PC-9 (cell line): ENCODE measurements at regions not wholly inside any gene's neighbourhood (a gene's known extent, or its start where the extent isn't known, plus 50 kb on each side); places are given as distances from the start of the nearest gene placed in this dataset.

ENCODE experiments used
- BruUV-seq: library from RNA; stranded (reverse); fragments of 400-500 nt; replicated peaks from 2 replicates; lab custom pipeline; 2021; lab: Mats Ljungman, UMichigan
- CTCF ChIA-PET: fragments of 300-600 bp; sonication (Branson Sonifier 250); formaldehyde crosslinking; loops from one replicate; lab custom pipeline; 2022; ENCODE audit warnings: antibody characterized with exemption; lab: Charles Lee
- POLR2A ChIA-PET: fragments of 300-600 bp; sonication (Branson Sonifier 250); formaldehyde crosslinking; loops from one replicate; lab custom pipeline; 2022; ENCODE audit warnings: antibody characterized with exemption; ENCODE audit not compliant: unreplicated experiment; lab: Charles Lee
- DNase-seq, 2 experiments: peaks; one replicate each; pipeline versions ENCODE4 v3.0.0 to v3.0.0-alpha.2; 2015 to 2022; ENCODE audit warnings: mixed read lengths in 1 of 2
- H2AFZ ChIP-seq: fragments of 200-600 bp; sonication (generic); 2 replicates; pipeline ENCODE4 v1.8.1; 2017; ENCODE audit warnings: antibody characterized with exemption
- H3F3A ChIP-seq: fragments of 200-600 bp; sonication (generic); 2 replicates; pipeline ENCODE4 v1.8.1; 2017; ENCODE audit warnings: antibody characterized with exemption, mild to moderate bottlenecking, low read depth; ENCODE audit not compliant: insufficient read depth
- H3K27ac ChIP-seq: fragments of 200-600 bp; sonication (generic); 2 replicates; pipeline ENCODE4 v1.6.1; 2016; ENCODE audit warnings: mixed run types
- H3K27me3 ChIP-seq: fragments of 200-600 bp; sonication (generic); 2 replicates; pipeline ENCODE4 v1.6.1; 2016; ENCODE audit warnings: low read depth, mixed run types; ENCODE audit not compliant: insufficient read depth
- H3K36me3 ChIP-seq: fragments of 200-600 bp; sonication (generic); 2 replicates; pipeline ENCODE4 v1.6.1; 2016; ENCODE audit warnings: low read depth, mixed run types
- H3K4me1 ChIP-seq: fragments of 200-600 bp; sonication (generic); replicated peaks from 2 replicates; pipeline ENCODE4 v1.6.1; 2016; ENCODE audit warnings: mixed run types; ENCODE audit not compliant: insufficient read depth
- H3K4me2 ChIP-seq: fragments of 200-600 bp; sonication (generic); 2 replicates; pipeline ENCODE4 v1.6.1; 2017; ENCODE audit warnings: mixed run types
- H3K4me3 ChIP-seq: fragments of 200-600 bp; sonication (generic); 2 replicates; pipeline ENCODE4 v1.6.1; 2016; ENCODE audit warnings: mixed run types
- H3K79me2 ChIP-seq: fragments of 200-600 bp; sonication (generic); 2 replicates; pipeline ENCODE4 v1.6.1; 2017; ENCODE audit warnings: low read depth, mixed run types
- H3K9me2 ChIP-seq: fragments of 200-600 bp; sonication (generic); 2 replicates; pipeline ENCODE4 v1.8.1; 2017; ENCODE audit warnings: mild to moderate bottlenecking; ENCODE audit not compliant: insufficient read depth
- H3K9me3 ChIP-seq: fragments of 200-600 bp; sonication (generic); 2 replicates; pipeline ENCODE4 v1.8.1; 2016; ENCODE audit warnings: low read depth; ENCODE audit not compliant: insufficient read depth
- H4K20me1 ChIP-seq: fragments of 200-600 bp; sonication (generic); 2 replicates; pipeline ENCODE4 v1.8.1; 2017; ENCODE audit not compliant: insufficient read depth
- EZH2 ChIP-seq: fragments of 200-600 bp; sonication (generic); IDR thresholded peaks from 2 replicates; pipeline ENCODE4 v1.8.0; 2017; ENCODE audit warnings: antibody characterized with exemption, low read depth
- intact Hi-C: fragments of 100-400 bp; cut with micrococcal nuclease; formaldehyde crosslinking; loops from one replicate; pipeline ENCODE4 v1.10.0; 2022; ENCODE audit not compliant: unreplicated experiment
- TF ChIP-seq, protein P1 (sequence below): fragments of 200-600 bp; sonication (generic); conservative IDR thresholded peaks from 2 replicates; pipeline ENCODE4 v1.6.1; 2017; ENCODE audit warnings: mixed run types, antibody characterized with exemption, mild to moderate bottlenecking, moderate library complexity

DNA sequence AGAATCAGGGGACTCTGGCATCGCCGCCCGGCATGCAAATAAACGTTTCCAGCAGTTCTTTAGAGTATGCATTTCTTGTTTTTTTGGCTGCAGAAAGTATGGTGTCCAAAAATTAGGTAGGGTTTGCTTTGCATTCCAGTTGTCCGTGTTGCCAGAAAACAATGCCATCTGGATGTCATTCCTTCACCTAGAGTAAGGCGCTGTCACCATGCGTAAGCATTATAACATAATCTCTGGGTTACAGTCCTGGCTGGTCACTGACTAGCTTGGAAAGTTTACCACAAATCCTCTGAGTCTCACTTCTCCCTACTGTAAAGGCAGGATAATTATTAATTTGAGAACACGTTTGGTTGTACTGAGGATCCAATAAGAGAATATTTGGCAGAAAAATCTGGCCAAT, 457.7 kb downstream of the XYLT1 start:
- Histone ChIP-seq H3K9me3 (no peaks in the 10 kb centered on the region), H3F3A (no peaks in the 10 kb centered on the region), H2AFZ (no peak overlapping the region), H3K27me3 (no peaks in the 10 kb centered on the region; the same call in none of the 2 replicates), H3K36me3 (no peaks in the 10 kb centered on the region), H3K27ac (no peak overlapping the region), H3K4me1 (no peaks in the 10 kb centered on the region), H3K9me2 (no peaks in the 10 kb centered on the region), H4K20me1 (no peaks in the 10 kb centered on the region), H3K4me3 (no peak overlapping the region), H3K79me2 (no peaks in the 10 kb centered on the region), H3K4me2 (no peak overlapping the region)
- no peak for DNase-seq
- intact Hi-C loops: no loop called here
- ChIA-PET CTCF (no interaction called here), POLR2A (no interaction called here)
- no peak for TF ChIP-seq EZH2
- TF ChIP-seq, protein P1, sequence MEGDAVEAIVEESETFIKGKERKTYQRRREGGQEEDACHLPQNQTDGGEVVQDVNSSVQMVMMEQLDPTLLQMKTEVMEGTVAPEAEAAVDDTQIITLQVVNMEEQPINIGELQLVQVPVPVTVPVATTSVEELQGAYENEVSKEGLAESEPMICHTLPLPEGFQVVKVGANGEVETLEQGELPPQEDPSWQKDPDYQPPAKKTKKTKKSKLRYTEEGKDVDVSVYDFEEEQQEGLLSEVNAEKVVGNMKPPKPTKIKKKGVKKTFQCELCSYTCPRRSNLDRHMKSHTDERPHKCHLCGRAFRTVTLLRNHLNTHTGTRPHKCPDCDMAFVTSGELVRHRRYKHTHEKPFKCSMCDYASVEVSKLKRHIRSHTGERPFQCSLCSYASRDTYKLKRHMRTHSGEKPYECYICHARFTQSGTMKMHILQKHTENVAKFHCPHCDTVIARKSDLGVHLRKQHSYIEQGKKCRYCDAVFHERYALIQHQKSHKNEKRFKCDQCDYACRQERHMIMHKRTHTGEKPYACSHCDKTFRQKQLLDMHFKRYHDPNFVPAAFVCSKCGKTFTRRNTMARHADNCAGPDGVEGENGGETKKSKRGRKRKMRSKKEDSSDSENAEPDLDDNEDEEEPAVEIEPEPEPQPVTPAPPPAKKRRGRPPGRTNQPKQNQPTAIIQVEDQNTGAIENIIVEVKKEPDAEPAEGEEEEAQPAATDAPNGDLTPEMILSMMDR: no peak
- no TSS peak for BruUV-seq

DNA sequence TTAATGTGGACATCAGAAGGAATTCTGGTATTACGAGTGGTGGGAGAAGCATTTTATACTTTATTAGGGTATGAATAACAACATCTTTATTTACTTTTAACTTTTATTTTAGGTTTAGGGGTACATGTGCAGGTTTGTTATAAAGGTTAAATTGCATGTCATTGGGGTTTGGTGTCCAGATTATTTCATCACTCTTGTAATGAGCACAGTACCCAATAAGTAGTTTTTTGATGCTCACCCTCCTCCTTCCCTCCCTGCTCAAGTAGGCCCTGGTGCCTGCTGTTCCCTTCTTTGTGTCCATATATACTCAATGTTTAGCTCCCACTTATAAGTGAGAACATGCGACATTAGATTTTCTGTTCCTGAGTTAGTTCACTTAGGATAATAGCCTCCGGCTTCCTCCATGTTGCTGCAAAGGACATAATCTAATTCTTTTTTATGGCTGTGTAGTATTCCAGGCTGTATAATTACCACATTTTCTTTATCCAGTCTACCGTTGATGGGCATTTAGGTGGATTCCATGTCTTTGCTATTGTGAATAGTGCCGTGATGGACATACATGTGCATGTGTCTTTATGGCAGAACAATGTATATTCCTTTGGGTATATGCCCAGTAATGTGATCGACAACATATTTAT, 456.2 kb downstream of the XYLT1 start:
- H3K79me2 ChIP-seq: no peaks in the 10 kb centered on the region
- CTCF ChIA-PET: no interaction called here
- no peaks in the 10 kb centered on the region for H3K9me3 ChIP-seq
- BruUV-seq: no TSS peak
- no peaks in the 10 kb centered on the region for H4K20me1 ChIP-seq
- no peak overlapping the region for H2AFZ ChIP-seq
- DNase-seq: no peak
- no peaks in the 10 kb centered on the region for H3K9me2 ChIP-seq
- no peak overlapping the region for H3K4me2 ChIP-seq
- no peak overlapping the region for H3K27ac ChIP-seq
- H3K27me3 ChIP-seq: no peaks in the 10 kb centered on the region; the same call in none of the 2 replicates
- TF ChIP-seq EZH2: no peak
- TF ChIP-seq, protein P1: no peak
- no peaks in the 10 kb centered on the region for H3K4me1 ChIP-seq
- POLR2A ChIA-PET: no interaction called here
- H3K4me3 ChIP-seq: no peak overlapping the region
- intact Hi-C loops: no loop called here
- no peaks in the 10 kb centered on the region for H3F3A ChIP-seq
- H3K36me3 ChIP-seq: no peaks in the 10 kb centered on the region

DNA sequence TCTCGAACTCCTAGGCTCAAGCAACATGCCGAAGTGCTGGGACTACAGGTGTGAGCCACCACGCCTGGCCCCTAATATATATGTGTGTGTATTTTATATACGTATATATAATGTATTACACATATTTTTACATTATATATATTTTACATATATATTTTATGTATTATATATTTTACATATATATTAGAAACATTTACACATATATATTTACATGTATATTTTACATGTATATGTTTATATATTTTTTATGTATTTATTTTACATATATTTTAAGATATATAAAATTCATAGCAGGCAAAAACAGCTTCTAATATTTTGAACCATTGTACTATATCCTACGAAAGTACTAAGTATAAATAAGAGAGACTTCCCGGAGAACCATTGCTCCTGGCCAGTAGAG, 455.1 kb downstream of the XYLT1 start:
- intact Hi-C loops: no loop called here
- Histone ChIP-seq H3F3A (no peaks in the 10 kb centered on the region), H3K4me1 (no peaks in the 10 kb centered on the region), H2AFZ (no peak overlapping the region), H3K27me3 (peaks cover 5% of the 10 kb centered on the region), H3K4me3 (no peak overlapping the region), H3K9me3 (no peaks in the 10 kb centered on the region), H3K36me3 (no peaks in the 10 kb centered on the region), H3K4me2 (no peak overlapping the region), H3K27ac (no peak overlapping the region), H3K9me2 (no peaks in the 10 kb centered on the region), H4K20me1 (no peaks in the 10 kb centered on the region), H3K79me2 (no peaks in the 10 kb centered on the region)
- CTCF ChIA-PET: no interaction called here
- no peak for DNase-seq
- TF ChIP-seq, protein P1: no peak
- no peak for TF ChIP-seq EZH2
- no TSS peak for BruUV-seq
- POLR2A ChIA-PET: no interaction called here
